ENCODE measurements at regions not wholly inside any gene's neighbourhood (a gene's known extent, or its start where the extent isn't known, plus 50 kb on each side); places are given as distances from the start of the nearest gene placed in this dataset.

- WGBS, 2 donors: 97% methylated on average over 3 of the region's 3 CpGs
- DNase-seq: no peak
These were observed 159.0 kb upstream of the STT3B start for GRCh38 chr3:31373681-31374080.

GRCh38 chr3:31377045-31377642 is 155.6 kb upstream of the STT3B start:
- Histone ChIP-seq H3K4me1 (no peaks in the 10 kb centered on the region), H3K9me3 (no peaks in the 10 kb centered on the region), H3K27ac (no peak overlapping the region), H3K27me3 (no peaks in the 10 kb centered on the region), H3K4me3 (no peak overlapping the region), H3K36me3 (ENCODE audit: low read depth, missing control alignments) (no peaks in the 10 kb centered on the region)
- no peak for DNase-seq
- no peak for TF ChIP-seq POLR2A (IDR thresholded peaks at IDR 0.05)
- intact Hi-C loops (cut with DNase I; ENCODE audit: low total_unique reads): no loop called here
- WGBS, 2 donors: 96 to 97% methylated on average over 5 of the region's 5 CpGs

More at GRCh38 chr3:31373681-31374080, 159.0 kb upstream of the STT3B start:
- Histone ChIP-seq H3K36me3 (ENCODE audit: low read depth, missing control alignments) (no peaks in the 10 kb centered on the region), H3K27me3 (no peaks in the 10 kb centered on the region), H3K9me3 (no peaks in the 10 kb centered on the region), H3K4me3 (no peak overlapping the region), H3K4me1 (no peaks in the 10 kb centered on the region), H3K27ac (no peak overlapping the region)
- intact Hi-C loops (cut with DNase I; ENCODE audit: low total_unique reads): no loop called here
- TF ChIP-seq POLR2A (IDR thresholded peaks at IDR 0.05): no peak
- TF ChIP-seq CTCF (IDR thresholded peaks at IDR 0.05): no peak

- Histone ChIP-seq H3K36me3 (ENCODE audit: low read depth, missing control alignments) (no peaks in the 10 kb centered on the region), H3K4me3 (no peak overlapping the region), H3K4me1 (no peaks in the 10 kb centered on the region), H3K27ac (no peak overlapping the region), H3K9me3 (no peaks in the 10 kb centered on the region), H3K27me3 (no peaks in the 10 kb centered on the region)
- no peak for TF ChIP-seq CTCF (IDR thresholded peaks at IDR 0.05)
- no peak for TF ChIP-seq POLR2A (IDR thresholded peaks at IDR 0.05)
- intact Hi-C loops (cut with DNase I; ENCODE audit: low total_unique reads): no loop called here
- 75 to 76% methylated on average over 1 of the region's 1 CpG for WGBS, 2 donors
- DNase-seq: no peak
These were observed 154.5 kb upstream of the STT3B start for GRCh38 chr3:31378231-31378630.

GRCh38 chr3:31379598-31379997 is 153.1 kb upstream of the STT3B start:
- TF ChIP-seq CTCF (IDR thresholded peaks at IDR 0.05) (no peak), POLR2A (IDR thresholded peaks at IDR 0.05) (no peak)
- Histone ChIP-seq H3K36me3 (ENCODE audit: low read depth, missing control alignments) (no peaks in the 10 kb centered on the region), H3K9me3 (no peaks in the 10 kb centered on the region), H3K27ac (no peak overlapping the region), H3K27me3 (no peaks in the 10 kb centered on the region), H3K4me3 (no peak overlapping the region), H3K4me1 (no peaks in the 10 kb centered on the region)
- WGBS, 2 donors: 83 to 93% methylated on average over 2 of the region's 2 CpGs
- DNase-seq: no peak
- intact Hi-C loops (cut with DNase I; ENCODE audit: low total_unique reads): no loop called here

GRCh38 chr3:31382856-31383255 is 149.9 kb upstream of the STT3B start:
- Histone ChIP-seq H3K36me3 (ENCODE audit: low read depth, missing control alignments) (no peaks in the 10 kb centered on the region), H3K4me1 (no peaks in the 10 kb centered on the region), H3K27me3 (no peaks in the 10 kb centered on the region), H3K4me3 (no peak overlapping the region), H3K9me3 (no peaks in the 10 kb centered on the region), H3K27ac (no peak overlapping the region)
- 87 to 94% methylated on average over 1 of the region's 1 CpG for WGBS, 2 donors
- TF ChIP-seq POLR2A (IDR thresholded peaks at IDR 0.05) (no peak), CTCF (IDR thresholded peaks at IDR 0.05) (no peak)
- intact Hi-C loops (cut with DNase I; ENCODE audit: low total_unique reads): no loop called here
- no peak for DNase-seq
